Kidney (tissue), 13 donors: ENCODE measurements at regions not wholly inside any gene's neighbourhood (a gene's known extent, or its start where the extent isn't known, plus 50 kb on each side); places are given as distances from the start of the nearest gene placed in this dataset.
"Not testable (repeated sequence)": the region's sequence is repeated elsewhere in the genome, so short reads cannot be mapped to it uniquely, and the experiment has no call there.

Source experiments
- DNase-seq, 5 donors: peaks; one replicate each; pipeline ENCODE4 v3.0.0-alpha.2; 2013 to 2020
- FAIRE-seq: peaks from 2 replicates; lab custom pipeline; 2012; peaks lifted over from hg19 to GRCh38; lab: Jason Lieb, UNC
- H3K27ac ChIP-seq, 2 donors: one replicate each; pipeline ENCODE4 v1.7.0; 2013; ENCODE audit warnings: low read depth in 2 of 2, low read length in 2 of 2, inconsistent platforms in 1 of 2
- H3K27me3 ChIP-seq: one replicate; pipeline ENCODE4 v1.7.1; 2013; ENCODE audit warnings: low read length, inconsistent platforms; ENCODE audit not compliant: control insufficient read depth, insufficient read depth
- H3K36me3 ChIP-seq, 3 donors: one replicate each; pipeline versions ENCODE4 v1.7.0 to v1.7.1; 2013; ENCODE audit warnings: low read length in 3 of 3, control low read depth in 1 of 3, inconsistent platforms in 1 of 3; ENCODE audit not compliant: insufficient read depth in 3 of 3, control insufficient read depth in 2 of 3
- H3K4me1 ChIP-seq, 3 donors: one replicate each; pipeline versions ENCODE4 v1.7.0 to v1.7.1; 2013; ENCODE audit warnings: low read length in 3 of 3, inconsistent platforms in 1 of 3, low read depth in 1 of 3; ENCODE audit not compliant: control insufficient read depth in 2 of 3, insufficient read depth in 2 of 3
- H3K4me3 ChIP-seq, 3 donors: one replicate each; pipeline versions ENCODE4 v1.7.0 to v1.8.1; 2013; ENCODE audit warnings: low read length in 3 of 3, control low read depth in 1 of 3, inconsistent platforms in 1 of 3
- H3K9ac ChIP-seq, 3 donors: one replicate each; pipeline versions ENCODE4 v1.7.0 to v1.7.1; 2013; ENCODE audit warnings: low read length in 3 of 3, control low read depth in 1 of 3, inconsistent platforms in 1 of 3
- H3K9me3 ChIP-seq, 3 donors: one replicate each; pipeline versions ENCODE4 v1.7.0 to v1.7.1; 2013; ENCODE audit warnings: low read length in 3 of 3, control low read depth in 1 of 3, inconsistent platforms in 1 of 3; ENCODE audit not compliant: control insufficient read depth in 2 of 3, insufficient read depth in 1 of 3
- intact Hi-C: fragments of 100-400 bp; cut with DNase I; formaldehyde crosslinking; loops from one replicate; pipeline ENCODE4 v1.11.1; 2022
- TF ChIP-seq, protein P1 (sequence below): IDR thresholded peaks from 3 replicates; pipeline ENCODE4 v1.5.1; 2012; ENCODE audit warnings: mild to moderate bottlenecking, moderate library complexity, borderline replicate concordance; ENCODE audit not compliant: insufficient read depth; ENCODE audit errors: extremely low read depth
- donor health status: control.
- donor health status: control.
- donor health status: control.
- donor health status: control.
- donor health status: control.
- donor health status: DM: yes; HTN: yes; CAD: no.
- donor health status: Normal renal cell carcinoma (clear cell type).

DNA sequence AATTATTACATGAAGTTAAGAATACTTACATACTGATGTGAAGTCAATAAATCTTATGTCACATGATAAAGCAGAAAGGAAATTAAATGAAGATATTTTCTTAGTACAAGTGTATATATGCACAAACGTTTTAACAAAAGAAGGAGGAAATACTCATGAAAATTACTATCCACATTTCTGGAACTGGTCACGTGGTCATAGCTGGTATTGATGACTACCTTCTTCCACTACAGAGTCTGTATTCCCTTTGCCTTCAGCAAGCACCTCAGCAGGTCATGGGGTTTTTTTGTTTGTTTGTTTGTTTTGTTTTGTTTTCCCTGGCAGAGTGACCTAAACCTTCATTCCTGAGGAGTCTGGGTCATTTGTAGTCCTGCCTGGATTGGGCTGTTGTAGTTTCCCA lies 174.9 kb upstream of the BANK1 start:
- no peaks in the 10 kb centered on the region for H3K9me3 ChIP-seq
- H3K9ac ChIP-seq, result no peak overlapping the region
- FAIRE-seq (no peak), DNase-seq (no peak)
- H3K4me1 ChIP-seq, result no peaks in the 10 kb centered on the region
- H3K27me3 ChIP-seq, result no peaks in the 10 kb centered on the region
- intact Hi-C loops, result no loop called here
- no peak overlapping the region for H3K4me3 ChIP-seq
- TF ChIP-seq, protein P1, sequence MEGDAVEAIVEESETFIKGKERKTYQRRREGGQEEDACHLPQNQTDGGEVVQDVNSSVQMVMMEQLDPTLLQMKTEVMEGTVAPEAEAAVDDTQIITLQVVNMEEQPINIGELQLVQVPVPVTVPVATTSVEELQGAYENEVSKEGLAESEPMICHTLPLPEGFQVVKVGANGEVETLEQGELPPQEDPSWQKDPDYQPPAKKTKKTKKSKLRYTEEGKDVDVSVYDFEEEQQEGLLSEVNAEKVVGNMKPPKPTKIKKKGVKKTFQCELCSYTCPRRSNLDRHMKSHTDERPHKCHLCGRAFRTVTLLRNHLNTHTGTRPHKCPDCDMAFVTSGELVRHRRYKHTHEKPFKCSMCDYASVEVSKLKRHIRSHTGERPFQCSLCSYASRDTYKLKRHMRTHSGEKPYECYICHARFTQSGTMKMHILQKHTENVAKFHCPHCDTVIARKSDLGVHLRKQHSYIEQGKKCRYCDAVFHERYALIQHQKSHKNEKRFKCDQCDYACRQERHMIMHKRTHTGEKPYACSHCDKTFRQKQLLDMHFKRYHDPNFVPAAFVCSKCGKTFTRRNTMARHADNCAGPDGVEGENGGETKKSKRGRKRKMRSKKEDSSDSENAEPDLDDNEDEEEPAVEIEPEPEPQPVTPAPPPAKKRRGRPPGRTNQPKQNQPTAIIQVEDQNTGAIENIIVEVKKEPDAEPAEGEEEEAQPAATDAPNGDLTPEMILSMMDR, result no peak
- no peak overlapping the region for H3K27ac ChIP-seq
- no peaks in the 10 kb centered on the region for H3K36me3 ChIP-seq

DNA sequence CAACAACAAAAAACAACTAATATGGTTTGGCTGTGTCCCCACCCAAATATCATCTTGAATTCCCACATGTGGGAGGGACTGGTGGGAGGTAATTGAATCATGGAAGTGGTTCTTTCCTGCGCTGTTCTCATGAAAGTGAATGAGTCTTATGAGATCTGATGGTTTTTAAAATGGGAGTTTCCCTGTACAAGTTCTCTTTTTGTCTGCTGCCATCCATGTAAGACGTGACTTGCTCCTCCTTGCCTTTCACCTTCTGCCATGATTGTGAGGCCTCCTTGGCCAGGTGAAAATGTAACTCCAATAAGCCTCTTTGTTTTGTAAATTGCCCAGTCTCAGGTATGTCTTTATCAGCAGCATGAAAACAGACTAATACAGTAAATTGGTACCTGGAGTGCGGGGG lies 183.5 kb upstream of the BANK1 start:
- H3K9ac ChIP-seq, H3K36me3 ChIP-seq, H3K9me3 ChIP-seq, H3K4me1 ChIP-seq, FAIRE-seq, H3K4me3 ChIP-seq, intact Hi-C loops, DNase-seq, H3K27me3 ChIP-seq, H3K27ac ChIP-seq: not testable (repeated sequence)

DNA sequence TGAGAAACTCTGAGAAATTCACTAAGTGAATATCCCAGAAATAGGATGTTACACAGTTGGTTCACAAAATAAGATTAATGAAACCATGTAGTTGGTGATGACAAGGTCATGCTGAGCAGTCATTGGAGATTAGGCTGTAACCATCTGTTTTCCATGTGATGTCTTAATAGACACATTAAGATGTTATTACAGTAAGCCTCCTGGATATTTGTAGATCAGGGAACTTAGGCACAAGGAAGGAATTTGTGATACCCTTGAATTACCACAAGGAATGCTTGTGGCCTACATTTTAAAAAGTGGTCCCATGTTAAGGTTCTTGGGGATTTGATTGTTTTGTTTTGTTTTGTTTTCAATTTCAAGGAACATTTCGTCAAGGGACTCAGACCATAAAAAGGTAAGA lies 185.6 kb upstream of the BANK1 start:
- Histone ChIP-seq H3K36me3 (no peaks in the 10 kb centered on the region), H3K27ac (no peak overlapping the region), H3K27me3 (no peaks in the 10 kb centered on the region), H3K9ac (no peak overlapping the region), H3K4me1 (no peaks in the 10 kb centered on the region), H3K4me3 (no peak overlapping the region), H3K9me3 (no peaks in the 10 kb centered on the region)
- TF ChIP-seq, protein P1, result no peak
- no peak for FAIRE-seq
- intact Hi-C loops, result no loop called here
- DNase-seq, result no peak

DNA sequence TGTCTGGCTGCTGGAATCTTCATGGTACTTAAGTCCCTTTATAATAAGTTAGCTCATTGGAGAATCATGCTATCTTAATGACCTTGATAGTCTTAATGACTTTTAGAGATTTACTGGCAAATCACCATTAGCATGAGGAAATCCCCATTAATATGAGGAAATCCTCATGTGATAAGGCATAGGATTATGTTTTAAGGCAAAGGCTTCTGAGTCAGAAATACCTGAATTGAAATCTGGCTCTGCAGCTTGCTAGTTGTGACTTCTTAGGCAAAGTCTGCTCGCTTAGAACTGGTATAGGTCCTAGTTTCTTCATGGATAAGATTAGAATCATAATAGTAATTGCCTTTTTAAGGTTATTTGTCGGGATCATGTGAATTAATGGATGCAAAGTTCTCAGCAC lies 190.2 kb upstream of the BANK1 start:
- intact Hi-C loops, result no loop called here
- TF ChIP-seq, protein P1, result no peak
- no peaks in the 10 kb centered on the region for H3K4me1 ChIP-seq

More for the DNA sequence above, 190.2 kb upstream of the BANK1 start:
- Histone ChIP-seq H3K36me3 (no peaks in the 10 kb centered on the region), H3K27me3 (no peaks in the 10 kb centered on the region), H3K4me3 (no peak overlapping the region), H3K27ac (no peak overlapping the region), H3K9ac (no peak overlapping the region), H3K9me3 (no peaks in the 10 kb centered on the region)
- no peak for FAIRE-seq
- no peak for DNase-seq
